Testis (tissue), 2 donors: ENCODE measurements at regions not wholly inside any gene's neighbourhood (a gene's known extent, or its start where the extent isn't known, plus 50 kb on each side); places are given as distances from the start of the nearest gene placed in this dataset.

Experiments
- POLR2A ChIP-seq: fragments of 450-650 bp; IDR thresholded peaks from one replicate; pipeline ENCODE4 v1.6.1; 2017; ENCODE audit warnings: antibody characterized with exemption, mild to moderate bottlenecking, moderate library complexity
- TF ChIP-seq, protein P1 (sequence below), 3 experiments: fragments of 450-650 bp in 2 of 3; fragments of 200-600 bp in 1 of 3; sonication (generic) in 1 of 3; IDR thresholded peaks; one replicate each; pipeline ENCODE4 v1.5.1; 2016 to 2019; ENCODE audit warnings: antibody characterized with exemption in 3 of 3, mild to moderate bottlenecking in 2 of 3, moderate library complexity in 1 of 3

DNA sequence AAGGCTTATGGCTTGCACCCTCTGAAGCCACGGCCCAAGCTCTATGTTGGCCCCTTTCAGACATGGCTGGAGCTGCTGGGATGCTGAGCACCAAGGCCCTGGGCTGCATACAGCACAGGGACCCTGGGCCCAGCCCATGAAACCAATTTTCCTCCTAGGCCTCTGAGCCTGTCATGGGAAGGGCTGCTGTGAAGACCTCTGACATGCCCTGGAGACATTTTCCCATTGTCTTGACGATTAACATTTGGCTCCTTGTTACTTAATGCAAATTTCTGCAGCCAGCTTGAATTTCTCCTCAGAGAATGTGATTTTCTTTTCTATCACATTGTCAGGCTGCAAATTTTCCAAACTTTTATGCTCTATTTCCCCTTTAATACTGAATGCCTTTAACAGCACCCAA, 844.7 kb downstream of the PCDH18 start:
- TF ChIP-seq, protein P1, sequence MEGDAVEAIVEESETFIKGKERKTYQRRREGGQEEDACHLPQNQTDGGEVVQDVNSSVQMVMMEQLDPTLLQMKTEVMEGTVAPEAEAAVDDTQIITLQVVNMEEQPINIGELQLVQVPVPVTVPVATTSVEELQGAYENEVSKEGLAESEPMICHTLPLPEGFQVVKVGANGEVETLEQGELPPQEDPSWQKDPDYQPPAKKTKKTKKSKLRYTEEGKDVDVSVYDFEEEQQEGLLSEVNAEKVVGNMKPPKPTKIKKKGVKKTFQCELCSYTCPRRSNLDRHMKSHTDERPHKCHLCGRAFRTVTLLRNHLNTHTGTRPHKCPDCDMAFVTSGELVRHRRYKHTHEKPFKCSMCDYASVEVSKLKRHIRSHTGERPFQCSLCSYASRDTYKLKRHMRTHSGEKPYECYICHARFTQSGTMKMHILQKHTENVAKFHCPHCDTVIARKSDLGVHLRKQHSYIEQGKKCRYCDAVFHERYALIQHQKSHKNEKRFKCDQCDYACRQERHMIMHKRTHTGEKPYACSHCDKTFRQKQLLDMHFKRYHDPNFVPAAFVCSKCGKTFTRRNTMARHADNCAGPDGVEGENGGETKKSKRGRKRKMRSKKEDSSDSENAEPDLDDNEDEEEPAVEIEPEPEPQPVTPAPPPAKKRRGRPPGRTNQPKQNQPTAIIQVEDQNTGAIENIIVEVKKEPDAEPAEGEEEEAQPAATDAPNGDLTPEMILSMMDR (IDR thresholded peaks at IDR 0.05), result no peak
- no peak for TF ChIP-seq POLR2A
